Astrocyte (in vitro differentiated cells and primary cell): ENCODE measurements at regions not wholly inside any gene's neighbourhood (a gene's known extent, or its start where the extent isn't known, plus 50 kb on each side); places are given as distances from the start of the nearest gene placed in this dataset.

Source experiments
- DNase-seq: peaks from one replicate; pipeline ENCODE4 v3.0.0-alpha.2; 2010; ENCODE audit warnings: low read depth
- FAIRE-seq: peaks from 2 replicates; lab custom pipeline; 2011; peaks lifted over from hg19 to GRCh38; lab: Jason Lieb, UNC
- H2AFZ ChIP-seq: 2 replicates; pipeline ENCODE4 v1.6.0; 2012; ENCODE audit warnings: low read depth, low read length, inconsistent platforms
- H3K27ac ChIP-seq: 2 replicates; pipeline ENCODE4 v1.5.1; 2011; ENCODE audit warnings: low read depth, low read length, inconsistent platforms
- H3K27me3 ChIP-seq: 2 replicates; pipeline ENCODE4 v1.6.0; 2011; ENCODE audit warnings: low read length, inconsistent platforms; ENCODE audit not compliant: insufficient read depth
- H3K36me3 ChIP-seq: 2 replicates; pipeline ENCODE4 v1.5.1; 2011; ENCODE audit warnings: low read length, inconsistent platforms; ENCODE audit not compliant: insufficient read depth
- H3K4me1 ChIP-seq: 2 replicates; pipeline ENCODE4 v1.5.1; 2011; ENCODE audit warnings: low read length, inconsistent platforms; ENCODE audit not compliant: insufficient read depth
- H3K4me2 ChIP-seq: 2 replicates; pipeline ENCODE4 v1.6.0; 2012; ENCODE audit warnings: low read length, inconsistent platforms
- H3K4me3 ChIP-seq: 2 replicates; pipeline ENCODE4 v1.5.1; 2011; ENCODE audit warnings: low read depth, mild to moderate bottlenecking, low read length, inconsistent platforms; ENCODE audit not compliant: insufficient read depth
- H3K79me2 ChIP-seq: 2 replicates; pipeline ENCODE4 v1.6.0; 2012; ENCODE audit warnings: mild to moderate bottlenecking, low read length, inconsistent platforms; ENCODE audit not compliant: insufficient read depth
- H3K9ac ChIP-seq: 2 replicates; pipeline ENCODE4 v1.6.0; 2012; ENCODE audit warnings: mild to moderate bottlenecking, low read length, inconsistent platforms
- H3K9me3 ChIP-seq: 2 replicates; pipeline ENCODE4 v1.5.1; 2012; ENCODE audit warnings: low read depth, mild to moderate bottlenecking, low read length, inconsistent platforms; ENCODE audit not compliant: insufficient read depth
- H4K20me1 ChIP-seq: 2 replicates; pipeline ENCODE4 v1.6.0; 2012; ENCODE audit warnings: low read length, inconsistent platforms; ENCODE audit not compliant: insufficient read depth
- H3K27ac Mint-ChIP-seq: one replicate; pipeline ENCODE4 v1.8.0; 2021; ENCODE audit warnings: mild to moderate bottlenecking, mixed read lengths; ENCODE audit not compliant: unreplicated experiment
- H3K27me3 Mint-ChIP-seq: one replicate; pipeline ENCODE4 v1.8.0; 2021; ENCODE audit warnings: low read depth, mixed read lengths; ENCODE audit not compliant: unreplicated experiment
- H3K36me3 Mint-ChIP-seq: one replicate; pipeline ENCODE4 v1.8.0; 2021; ENCODE audit warnings: low read depth, mixed read lengths; ENCODE audit not compliant: unreplicated experiment
- H3K4me1 Mint-ChIP-seq: one replicate; pipeline ENCODE4 v1.8.0; 2021; ENCODE audit warnings: low read depth, mixed read lengths; ENCODE audit not compliant: unreplicated experiment
- H3K4me3 Mint-ChIP-seq: one replicate; pipeline ENCODE4 v1.8.0; 2021; ENCODE audit warnings: mild to moderate bottlenecking, moderate library complexity, mixed read lengths; ENCODE audit not compliant: unreplicated experiment
- H3K9me3 Mint-ChIP-seq: one replicate; pipeline ENCODE4 v1.8.0; 2021; ENCODE audit warnings: mild to moderate bottlenecking, mixed read lengths; ENCODE audit not compliant: unreplicated experiment
- EZH2 ChIP-seq: IDR thresholded peaks from 2 replicates; pipeline ENCODE4 v1.6.1; 2012; ENCODE audit warnings: mild to moderate bottlenecking, low read length, inconsistent platforms; ENCODE audit not compliant: insufficient read depth
- TF ChIP-seq, protein P1 (sequence below): IDR thresholded peaks from 2 replicates; pipeline ENCODE4 v1.5.1; 2011; ENCODE audit warnings: low read depth, mild to moderate bottlenecking, inconsistent platforms, low read length, moderate library complexity; ENCODE audit not compliant: insufficient read depth

DNA sequence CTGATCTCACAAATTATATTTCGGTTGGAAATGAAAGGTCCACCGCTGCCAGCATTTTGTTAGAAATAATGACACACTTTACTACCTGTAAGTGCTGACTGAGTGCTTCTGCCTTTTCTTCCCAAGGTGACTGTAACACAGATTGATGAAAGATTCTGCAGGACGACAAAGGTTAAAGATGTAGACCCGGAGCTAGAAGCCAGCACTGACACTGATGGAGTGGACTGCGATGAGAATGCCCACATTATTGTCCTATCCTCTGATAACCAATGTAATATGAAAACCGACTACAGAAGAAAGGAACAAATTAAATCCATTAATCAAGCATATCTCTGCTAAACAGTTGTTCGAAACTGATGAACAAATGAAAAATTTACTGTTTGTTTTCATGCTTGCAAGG, 666.5 kb downstream of the GBE1 start:
- TF ChIP-seq, protein P1, sequence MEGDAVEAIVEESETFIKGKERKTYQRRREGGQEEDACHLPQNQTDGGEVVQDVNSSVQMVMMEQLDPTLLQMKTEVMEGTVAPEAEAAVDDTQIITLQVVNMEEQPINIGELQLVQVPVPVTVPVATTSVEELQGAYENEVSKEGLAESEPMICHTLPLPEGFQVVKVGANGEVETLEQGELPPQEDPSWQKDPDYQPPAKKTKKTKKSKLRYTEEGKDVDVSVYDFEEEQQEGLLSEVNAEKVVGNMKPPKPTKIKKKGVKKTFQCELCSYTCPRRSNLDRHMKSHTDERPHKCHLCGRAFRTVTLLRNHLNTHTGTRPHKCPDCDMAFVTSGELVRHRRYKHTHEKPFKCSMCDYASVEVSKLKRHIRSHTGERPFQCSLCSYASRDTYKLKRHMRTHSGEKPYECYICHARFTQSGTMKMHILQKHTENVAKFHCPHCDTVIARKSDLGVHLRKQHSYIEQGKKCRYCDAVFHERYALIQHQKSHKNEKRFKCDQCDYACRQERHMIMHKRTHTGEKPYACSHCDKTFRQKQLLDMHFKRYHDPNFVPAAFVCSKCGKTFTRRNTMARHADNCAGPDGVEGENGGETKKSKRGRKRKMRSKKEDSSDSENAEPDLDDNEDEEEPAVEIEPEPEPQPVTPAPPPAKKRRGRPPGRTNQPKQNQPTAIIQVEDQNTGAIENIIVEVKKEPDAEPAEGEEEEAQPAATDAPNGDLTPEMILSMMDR, result no peak
- TF ChIP-seq EZH2, result no peak
- H3K27me3 ChIP-seq, result no peaks in the 10 kb centered on the region
- H2AFZ ChIP-seq, result no peak overlapping the region
- DNase-seq, result no peak
- H3K27me3 Mint-ChIP-seq, result no peaks in the 10 kb centered on the region
- no peaks in the 10 kb centered on the region for H3K36me3 ChIP-seq
- H3K27ac ChIP-seq, result no peak overlapping the region
- FAIRE-seq, result no peak
- H4K20me1 ChIP-seq, result no peaks in the 10 kb centered on the region
- H3K9ac ChIP-seq, result no peak overlapping the region
- H3K9me3 Mint-ChIP-seq, result no peaks in the 10 kb centered on the region
- H3K4me2 ChIP-seq, result no peak overlapping the region
- H3K9me3 ChIP-seq, result peaks cover 2% of the 10 kb centered on the region
- H3K4me3 Mint-ChIP-seq, result no peak overlapping the region
- no peaks in the 10 kb centered on the region for H3K4me1 ChIP-seq
- no peak overlapping the region for H3K4me3 ChIP-seq
- no peaks in the 10 kb centered on the region for H3K36me3 Mint-ChIP-seq
- no peaks in the 10 kb centered on the region for H3K79me2 ChIP-seq
- H3K27ac Mint-ChIP-seq, result no peak overlapping the region
- no peaks in the 10 kb centered on the region for H3K4me1 Mint-ChIP-seq

- no peaks in the 10 kb centered on the region for H3K36me3 Mint-ChIP-seq
- H3K9me3 Mint-ChIP-seq, result no peaks in the 10 kb centered on the region
- no peak overlapping the region for H3K4me3 Mint-ChIP-seq
- Histone ChIP-seq H3K9ac (no peak overlapping the region), H3K27ac (no peak overlapping the region), H3K4me3 (no peak overlapping the region), H3K79me2 (no peaks in the 10 kb centered on the region), H3K4me2 (no peak overlapping the region), H3K4me1 (no peaks in the 10 kb centered on the region), H2AFZ (no peak overlapping the region), H4K20me1 (no peaks in the 10 kb centered on the region), H3K36me3 (no peaks in the 10 kb centered on the region), H3K27me3 (no peaks in the 10 kb centered on the region), H3K9me3 (peaks cover 2% of the 10 kb centered on the region)
- H3K27me3 Mint-ChIP-seq, result no peaks in the 10 kb centered on the region
- H3K4me1 Mint-ChIP-seq, result no peaks in the 10 kb centered on the region
- no peak overlapping the region for H3K27ac Mint-ChIP-seq
- FAIRE-seq (no peak), DNase-seq (no peak)
- no peak for TF ChIP-seq EZH2
- TF ChIP-seq, protein P1, result no peak
Measured at GRCh38 chr3:81087607-81088006, 673.8 kb downstream of the GBE1 start.

DNA sequence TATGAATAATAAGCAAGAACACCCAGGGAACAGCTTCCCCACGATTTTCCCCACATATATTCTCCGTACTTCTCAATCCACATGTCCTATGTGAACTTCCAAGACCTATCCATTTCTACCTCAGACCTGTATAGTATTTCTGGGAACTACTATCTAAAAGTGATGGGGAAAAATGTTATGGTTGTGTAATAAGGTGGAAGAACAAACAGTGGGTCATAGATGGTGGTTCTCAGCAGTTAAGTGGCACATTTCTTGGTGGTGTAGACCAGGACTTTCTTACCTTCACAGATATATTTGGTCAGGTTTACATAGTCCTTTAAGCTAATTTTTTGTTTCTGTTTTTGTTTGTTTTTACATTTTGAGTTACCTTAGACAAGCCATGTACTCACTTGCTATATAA, 675.1 kb downstream of the GBE1 start:
- H3K9me3 ChIP-seq, result peaks cover 2% of the 10 kb centered on the region
- FAIRE-seq (no peak), DNase-seq (no peak)
- H2AFZ ChIP-seq, result no peak overlapping the region
- no peak overlapping the region for H3K4me2 ChIP-seq
- Mint-ChIP-seq H3K27ac (no peak overlapping the region), H3K27me3 (no peaks in the 10 kb centered on the region), H3K4me1 (no peaks in the 10 kb centered on the region), H3K36me3 (no peaks in the 10 kb centered on the region), H3K4me3 (no peak overlapping the region), H3K9me3 (no peaks in the 10 kb centered on the region)
- H3K36me3 ChIP-seq, result no peaks in the 10 kb centered on the region
- H3K4me3 ChIP-seq, result no peak overlapping the region
- no peaks in the 10 kb centered on the region for H3K4me1 ChIP-seq
- H4K20me1 ChIP-seq, result no peaks in the 10 kb centered on the region
- TF ChIP-seq, protein P1, result no peak
- TF ChIP-seq EZH2, result no peak
- H3K27ac ChIP-seq, result no peak overlapping the region
- H3K9ac ChIP-seq, result no peak overlapping the region
- no peaks in the 10 kb centered on the region for H3K27me3 ChIP-seq
- no peaks in the 10 kb centered on the region for H3K79me2 ChIP-seq
